Psoas muscle (tissue), 7 donors: ENCODE measurements at regions not wholly inside any gene's neighbourhood (a gene's known extent, or its start where the extent isn't known, plus 50 kb on each side); places are given as distances from the start of the nearest gene placed in this dataset.

Experiments
- ATAC-seq, 4 donors: fragments of 200-7000 bp; cut with Tn5 transposase; one replicate each; pipeline ENCODE4 v1.9.1; 2020; ENCODE audit warnings: moderate library complexity in 3 of 4, mild to moderate bottlenecking in 2 of 4
- DNase-seq, 2 donors: peaks; one replicate each; pipeline ENCODE4 v3.0.0-alpha.2; 2020
- H3K27ac ChIP-seq: fragments of 200-600 bp; one replicate; pipeline ENCODE4 v1.8.0; 2022
- H3K27me3 ChIP-seq, 3 donors: fragments of 200-600 bp in 1 of 3; one replicate each; pipeline versions ENCODE4 v1.6.1 to v1.8.0; 2013 to 2022; ENCODE audit warnings: low read length in 2 of 3, mild to moderate bottlenecking in 2 of 3, moderate library complexity in 1 of 3; ENCODE audit not compliant: insufficient read depth in 3 of 3
- H3K36me3 ChIP-seq, 2 donors: fragments of 200-600 bp in 1 of 2; one replicate each; pipeline versions ENCODE4 v1.6.1 to v1.8.0; 2013 to 2022; ENCODE audit warnings: low read depth in 1 of 2, mild to moderate bottlenecking in 1 of 2, moderate library complexity in 1 of 2; ENCODE audit not compliant: insufficient read depth in 1 of 2
- H3K4me1 ChIP-seq: fragments of 200-600 bp; one replicate; pipeline ENCODE4 v1.8.0; 2022
- H3K4me3 ChIP-seq: fragments of 200-600 bp; one replicate; pipeline ENCODE4 v1.8.0; 2022; ENCODE audit warnings: mild to moderate bottlenecking
- H3K9me3 ChIP-seq: fragments of 200-600 bp; one replicate; pipeline ENCODE4 v1.8.0; 2022
- WGBS, 3 donors: extraction: QIAGEN DNeasy Blood & Tissue Kit; methylation state at CpG; one replicate each; pipeline versions ENCODE4 v1.1.6 to v1.1.7; 2013; 5-methylcytosine and 5-hydroxymethylcytosine counted together
- intact Hi-C, 2 donors: fragments of 100-400 bp; cut with DNase I; formaldehyde crosslinking; loops; one replicate each; pipeline versions ENCODE4 v1.11.0 to v1.14.2; 2022
- TF ChIP-seq, protein P1 (sequence below): fragments of 200-600 bp; IDR thresholded peaks from one replicate; pipeline ENCODE4 v1.8.0; 2022; ENCODE audit warnings: antibody characterized with exemption
- donor health status: healthy with polysubstance abuse.
- donor health status: DM: no; HTN: no; CAD: no; lungs with moderate emphysema.
- donor health status: Bipolar disorder and iron deficiency.
- donor health status: healthy.
- donor health status: DM: yes; HTN: yes; CAD: no.
- donor health status: DM: no; HTN: no; CAD: no.
- donor health status: DM: yes; HTN: yes; CAD: no.

DNA sequence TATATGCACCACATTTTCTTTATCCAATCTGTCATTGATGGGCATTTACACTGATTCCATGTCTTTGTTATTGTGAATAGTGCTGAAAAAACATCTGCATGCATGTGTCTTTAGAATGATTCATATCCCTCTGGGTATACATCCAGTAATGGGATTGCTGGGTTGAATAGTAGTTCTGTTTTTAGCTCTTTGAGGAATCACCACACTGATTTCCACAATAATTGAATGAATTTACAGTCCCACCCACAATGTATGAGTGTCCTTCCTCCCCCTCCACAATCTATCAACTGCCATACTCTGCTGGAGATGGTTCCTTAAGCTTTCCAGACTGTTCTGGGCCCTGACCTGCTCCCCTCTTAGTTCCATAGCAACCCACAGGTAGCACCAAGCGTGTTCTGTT, 667.0 kb downstream of the LIG4 start:
- Histone ChIP-seq H3K4me1 (no peaks in the 10 kb centered on the region), H3K4me3 (no peak overlapping the region), H3K9me3 (no peaks in the 10 kb centered on the region), H3K27ac (no peak overlapping the region), H3K27me3 (no peaks in the 10 kb centered on the region), H3K36me3 (no peaks in the 10 kb centered on the region)
- ATAC-seq = no peak
- no peak for DNase-seq
- TF ChIP-seq, protein P1, sequence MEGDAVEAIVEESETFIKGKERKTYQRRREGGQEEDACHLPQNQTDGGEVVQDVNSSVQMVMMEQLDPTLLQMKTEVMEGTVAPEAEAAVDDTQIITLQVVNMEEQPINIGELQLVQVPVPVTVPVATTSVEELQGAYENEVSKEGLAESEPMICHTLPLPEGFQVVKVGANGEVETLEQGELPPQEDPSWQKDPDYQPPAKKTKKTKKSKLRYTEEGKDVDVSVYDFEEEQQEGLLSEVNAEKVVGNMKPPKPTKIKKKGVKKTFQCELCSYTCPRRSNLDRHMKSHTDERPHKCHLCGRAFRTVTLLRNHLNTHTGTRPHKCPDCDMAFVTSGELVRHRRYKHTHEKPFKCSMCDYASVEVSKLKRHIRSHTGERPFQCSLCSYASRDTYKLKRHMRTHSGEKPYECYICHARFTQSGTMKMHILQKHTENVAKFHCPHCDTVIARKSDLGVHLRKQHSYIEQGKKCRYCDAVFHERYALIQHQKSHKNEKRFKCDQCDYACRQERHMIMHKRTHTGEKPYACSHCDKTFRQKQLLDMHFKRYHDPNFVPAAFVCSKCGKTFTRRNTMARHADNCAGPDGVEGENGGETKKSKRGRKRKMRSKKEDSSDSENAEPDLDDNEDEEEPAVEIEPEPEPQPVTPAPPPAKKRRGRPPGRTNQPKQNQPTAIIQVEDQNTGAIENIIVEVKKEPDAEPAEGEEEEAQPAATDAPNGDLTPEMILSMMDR = no peak
- intact Hi-C loops = no loop called here
- 56 to 65% (median 65%) methylated on average over 1 of the region's 1 CpG for WGBS, 3 donors

DNA sequence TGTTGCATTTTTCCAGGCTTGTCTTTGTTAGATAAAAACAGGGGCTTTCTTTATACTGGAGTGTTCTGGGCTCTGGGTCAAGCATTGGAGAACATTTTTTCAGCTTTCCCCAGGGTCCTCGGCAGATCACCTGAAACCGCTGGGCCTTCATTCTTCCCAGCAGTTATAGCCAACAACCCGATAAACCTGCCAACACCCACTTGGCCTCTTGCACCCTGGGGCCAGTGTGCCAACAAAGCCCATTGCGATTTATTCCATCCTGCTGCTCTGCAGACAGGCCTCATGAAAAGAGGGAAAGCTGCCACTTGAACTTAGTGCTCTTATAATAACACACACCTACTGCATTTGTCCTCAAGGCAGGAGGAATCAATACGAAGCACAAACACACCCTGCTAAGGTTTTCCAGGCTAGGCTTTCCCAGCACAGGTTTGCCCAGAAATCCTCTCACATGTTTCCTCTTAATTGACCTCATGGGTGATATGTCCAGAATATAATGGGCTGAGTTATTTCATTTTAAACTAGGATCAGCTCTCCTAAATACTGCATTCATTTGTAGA, 669.3 kb downstream of the LIG4 start:
- WGBS, 3 donors = 68 to 74% (median 72%) methylated on average over 5 of the region's 5 CpGs
- TF ChIP-seq, protein P1 = no peak
- no peak overlapping the region for H3K4me3 ChIP-seq
- H3K9me3 ChIP-seq = no peaks in the 10 kb centered on the region
- DNase-seq (peak in 1 of 2 donors; percentile 38), ATAC-seq (no peak)
- intact Hi-C loops = no loop called here
- no peak overlapping the region for H3K27ac ChIP-seq
- no peaks in the 10 kb centered on the region for H3K36me3 ChIP-seq
- no peaks in the 10 kb centered on the region for H3K4me1 ChIP-seq
- no peaks in the 10 kb centered on the region for H3K27me3 ChIP-seq

DNA sequence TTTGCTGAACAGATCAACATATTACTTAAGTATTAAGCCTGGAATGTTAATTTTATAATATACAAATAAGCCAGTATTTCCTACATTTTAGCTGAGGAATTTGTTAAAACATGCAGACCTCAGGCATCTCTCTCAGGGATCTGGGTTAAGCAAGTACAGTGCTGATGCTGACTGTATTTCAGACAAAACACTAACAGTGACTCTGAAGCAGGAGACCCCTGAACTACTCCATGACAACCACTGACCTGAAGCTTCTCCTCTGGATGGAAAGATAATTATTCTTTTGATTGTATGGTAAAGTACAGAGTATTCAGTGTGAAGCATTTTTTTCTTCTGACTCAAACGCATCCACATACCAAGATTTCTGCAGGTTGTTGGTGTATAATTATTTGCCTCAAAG, 680.8 kb downstream of the LIG4 start:
- Histone ChIP-seq H3K4me3 (no peak overlapping the region), H3K36me3 (no peaks in the 10 kb centered on the region), H3K9me3 (no peaks in the 10 kb centered on the region), H3K27me3 (no peaks in the 10 kb centered on the region), H3K4me1 (no peaks in the 10 kb centered on the region), H3K27ac (no peak overlapping the region)
- intact Hi-C loops = no loop called here
- 81 to 90% (median 88%) methylated on average over 1 of the region's 1 CpG for WGBS, 3 donors
- TF ChIP-seq, protein P1 = no peak
- no peak for DNase-seq
- ATAC-seq = no peak

DNA sequence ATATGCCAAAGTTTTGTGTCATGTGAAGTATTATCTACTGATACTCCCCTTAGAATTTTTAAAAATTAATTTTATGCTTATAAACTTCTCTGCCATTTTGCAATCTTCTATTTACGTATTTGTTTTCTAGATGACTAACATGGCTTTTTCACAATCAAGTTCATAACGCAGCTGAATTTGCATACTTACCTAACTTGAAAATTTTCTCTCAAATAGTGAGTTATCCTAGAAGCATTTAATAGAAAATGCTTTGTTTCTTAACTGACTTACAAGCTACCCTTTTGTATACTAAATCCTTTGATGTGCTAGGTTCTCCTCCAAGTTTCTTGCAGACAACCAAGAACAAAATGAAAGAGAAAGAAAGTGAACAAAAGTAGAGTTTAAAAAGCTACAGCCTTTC, 683.5 kb downstream of the LIG4 start:
- 83 to 87% (median 84%) methylated on average over 2 of the region's 2 CpGs for WGBS, 3 donors
- DNase-seq (no peak), ATAC-seq (no peak)
- H3K36me3 ChIP-seq = no peaks in the 10 kb centered on the region
- H3K27me3 ChIP-seq = no peaks in the 10 kb centered on the region
- H3K4me3 ChIP-seq = no peak overlapping the region
- TF ChIP-seq, protein P1 = no peak
- H3K4me1 ChIP-seq = no peaks in the 10 kb centered on the region
- H3K27ac ChIP-seq = no peak overlapping the region
- H3K9me3 ChIP-seq = no peaks in the 10 kb centered on the region
- intact Hi-C loops = no loop called here

DNA sequence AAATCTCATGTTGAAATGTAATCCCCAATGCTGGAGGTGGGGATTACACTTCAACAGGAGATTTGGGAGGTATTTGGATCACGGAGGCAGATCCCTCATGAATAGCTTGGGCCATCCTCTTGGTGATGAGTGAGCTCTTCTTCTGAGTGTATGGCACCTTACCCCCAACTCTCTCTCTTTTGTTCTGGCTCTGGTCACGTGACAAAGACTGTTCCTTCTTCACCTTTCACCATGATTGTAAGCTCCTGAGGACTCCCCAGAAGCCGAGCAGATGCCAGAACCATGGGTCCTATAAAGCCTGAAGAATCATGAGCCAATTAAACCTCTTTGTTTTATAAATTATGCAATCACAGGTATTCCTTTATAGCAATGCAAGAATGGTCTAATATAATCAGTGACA, 684.2 kb downstream of the LIG4 start:
- H3K27me3 ChIP-seq = no peaks in the 10 kb centered on the region
- TF ChIP-seq, protein P1 = no peak
- whole genome bisulfite sequencing, 3 donors = 53 to 66% (median 62%) methylated on average over 3 of the region's 3 CpGs
- no peaks in the 10 kb centered on the region for H3K9me3 ChIP-seq
- H3K4me1 ChIP-seq = no peaks in the 10 kb centered on the region
- ATAC-seq (no peak), DNase-seq (no peak)
- H3K27ac ChIP-seq = no peak overlapping the region
- intact Hi-C loops = no loop called here
- H3K4me3 ChIP-seq = no peak overlapping the region
- no peaks in the 10 kb centered on the region for H3K36me3 ChIP-seq
